NOMO-1 treated with dmso at 0.1 percent for 144 hours (cell line): ENCODE measurements at regions not wholly inside any gene's neighbourhood (a gene's known extent, or its start where the extent isn't known, plus 50 kb on each side); places are given as distances from the start of the nearest gene placed in this dataset.
"Not testable (repeated sequence)": the region's sequence is repeated elsewhere in the genome, so short reads cannot be mapped to it uniquely, and the experiment has no call there.

Experiments used
- DNase-seq: peaks from one replicate; lab custom pipeline; 2025; ENCODE audit not compliant: unreplicated experiment; lab: John Stamatoyannopoulos, UW

DNA sequence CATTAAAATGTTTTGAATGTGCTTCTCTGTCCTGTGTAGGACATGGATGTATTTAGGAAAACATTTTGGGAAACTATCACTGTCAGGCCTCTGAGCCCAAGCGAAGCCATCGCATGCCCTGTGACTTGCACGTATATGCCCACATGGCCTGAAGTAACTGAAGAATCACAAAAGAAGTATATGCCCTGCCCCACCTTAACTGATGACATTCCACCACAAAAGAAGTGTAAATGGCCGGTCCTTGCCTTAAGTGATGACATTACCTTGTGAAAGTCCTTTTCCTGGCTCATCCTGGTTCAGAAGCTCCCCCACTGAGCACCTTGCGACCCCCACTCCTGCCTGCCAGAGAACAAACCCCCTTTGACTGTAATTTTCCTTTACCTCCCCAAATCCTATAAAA lies 191.1 kb upstream of the MEIS1 start:
- DNase-seq, result not testable (repeated sequence)

DNA sequence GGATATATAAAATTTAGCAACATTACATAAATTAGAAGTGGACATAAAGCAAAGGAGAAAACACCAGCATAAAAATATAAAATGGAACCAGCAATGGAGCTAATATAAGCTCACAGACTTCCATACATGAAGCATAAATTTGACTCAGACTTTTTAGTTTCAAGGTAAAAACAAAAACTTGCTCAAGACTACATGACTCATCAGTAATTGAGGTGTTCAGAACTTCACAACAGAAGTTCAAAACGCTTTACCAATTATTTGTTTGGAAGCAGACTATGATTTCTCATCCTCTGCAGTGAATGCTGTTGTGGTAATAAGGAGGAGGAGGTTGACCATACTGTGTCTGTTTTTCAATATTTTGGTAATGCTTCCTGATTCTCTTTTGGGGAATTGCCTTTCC lies 192.0 kb upstream of the MEIS1 start:
- not testable (repeated sequence) for DNase-seq

DNA sequence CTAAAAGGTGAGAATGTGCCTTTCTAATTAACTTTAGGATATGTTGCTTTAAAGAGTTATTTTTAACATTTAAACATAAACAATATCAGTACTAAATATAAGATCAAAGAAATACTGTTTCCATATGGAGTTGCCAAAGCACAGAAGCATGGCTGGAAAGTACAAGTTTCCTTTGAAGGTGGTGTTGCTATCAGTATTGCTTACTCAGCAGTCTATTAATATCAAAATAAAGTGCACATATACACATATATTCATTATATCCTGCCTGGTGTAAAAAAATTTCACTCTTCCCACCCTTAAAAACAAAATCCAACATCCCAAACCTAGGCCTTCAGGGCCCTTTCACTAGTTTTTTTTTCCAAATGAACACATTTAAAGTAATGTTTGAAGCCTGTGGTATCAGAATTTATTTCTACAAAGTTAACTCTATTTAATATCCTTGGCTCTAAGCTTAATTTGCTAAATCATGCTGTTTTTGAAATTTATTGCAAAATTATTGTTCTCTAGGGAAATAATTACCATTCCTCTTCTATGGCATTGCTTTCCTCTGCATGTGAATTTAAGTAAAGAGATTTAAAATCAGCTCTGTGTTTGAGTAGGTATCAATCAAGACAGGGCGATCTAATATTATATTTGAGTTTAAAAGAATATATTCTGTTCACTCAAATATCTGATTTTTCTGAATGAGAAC lies 192.7 kb upstream of the MEIS1 start:
- DNase-seq, result no peak

DNA sequence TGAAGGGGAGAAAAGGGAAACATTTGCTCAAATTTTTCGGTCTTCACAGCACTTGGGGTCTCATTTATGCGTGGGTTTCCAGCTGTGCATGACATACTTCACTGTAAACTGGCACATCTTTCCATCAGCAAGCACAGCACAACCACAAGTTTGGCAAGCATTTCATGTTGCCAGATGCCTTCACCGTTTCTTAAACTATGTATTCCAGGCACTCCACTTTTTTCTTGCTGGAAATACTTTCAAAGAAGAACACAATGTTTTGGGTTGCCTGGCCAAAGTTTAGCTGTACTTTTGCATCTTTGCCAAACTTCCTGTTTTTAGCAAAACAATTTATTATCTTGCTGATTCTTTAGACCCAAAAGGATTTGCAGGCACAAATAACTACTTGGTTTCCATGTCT lies 194.6 kb upstream of the MEIS1 start:
- DNase-seq, result no peak

DNA sequence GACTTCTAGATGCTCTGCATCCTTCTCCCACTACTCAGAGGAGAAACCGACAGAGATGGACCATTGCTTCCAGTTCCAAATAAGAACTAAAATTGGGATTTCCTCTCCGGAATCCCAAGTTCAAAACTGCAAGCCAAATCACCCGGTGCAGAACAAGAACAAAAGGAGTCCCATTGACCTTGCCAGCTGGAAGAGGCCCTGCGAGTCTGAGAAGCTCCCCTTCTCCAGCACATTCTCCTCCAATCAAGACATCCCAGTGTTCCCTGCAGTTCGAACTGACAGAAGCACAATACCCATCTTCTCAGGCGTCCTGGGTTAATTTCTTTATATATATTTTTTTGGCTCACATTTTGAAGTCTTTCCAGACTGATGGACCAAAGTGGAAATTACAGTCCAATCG lies 195.3 kb upstream of the MEIS1 start:
- no peak for DNase-seq

DNA sequence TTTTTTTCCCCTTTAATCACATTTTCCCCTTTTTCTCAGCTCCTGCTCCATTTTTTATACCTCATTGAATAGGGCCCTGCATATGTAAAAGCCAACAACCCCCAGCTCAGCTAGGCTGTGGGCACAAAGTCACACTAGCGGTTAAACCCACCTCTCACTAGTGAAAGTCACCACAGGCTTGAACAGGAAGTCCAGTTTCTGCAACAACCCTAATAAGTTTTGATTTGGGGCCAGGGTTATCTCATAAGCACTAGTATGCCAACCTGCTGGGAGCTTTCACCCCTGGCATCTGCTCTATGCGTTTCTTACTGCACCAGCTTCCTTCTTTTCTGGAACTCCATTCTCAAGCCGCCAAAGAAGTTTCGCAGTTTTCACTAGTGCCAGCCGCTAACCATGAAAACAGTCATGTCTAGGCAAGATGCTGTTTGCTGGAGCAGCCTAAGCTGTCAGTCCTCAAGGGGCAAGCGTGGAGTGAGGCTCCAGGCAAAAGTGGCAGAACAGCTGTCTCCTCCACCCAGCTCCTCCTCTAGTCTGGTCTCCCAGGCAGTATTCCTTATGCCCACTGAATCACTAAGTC lies 197.0 kb upstream of the MEIS1 start:
- no peak for DNase-seq

- DNase-seq, result no peak
Observed at GRCh38 chr2:66236816-66237802, 197.8 kb upstream of the MEIS1 start.

DNA sequence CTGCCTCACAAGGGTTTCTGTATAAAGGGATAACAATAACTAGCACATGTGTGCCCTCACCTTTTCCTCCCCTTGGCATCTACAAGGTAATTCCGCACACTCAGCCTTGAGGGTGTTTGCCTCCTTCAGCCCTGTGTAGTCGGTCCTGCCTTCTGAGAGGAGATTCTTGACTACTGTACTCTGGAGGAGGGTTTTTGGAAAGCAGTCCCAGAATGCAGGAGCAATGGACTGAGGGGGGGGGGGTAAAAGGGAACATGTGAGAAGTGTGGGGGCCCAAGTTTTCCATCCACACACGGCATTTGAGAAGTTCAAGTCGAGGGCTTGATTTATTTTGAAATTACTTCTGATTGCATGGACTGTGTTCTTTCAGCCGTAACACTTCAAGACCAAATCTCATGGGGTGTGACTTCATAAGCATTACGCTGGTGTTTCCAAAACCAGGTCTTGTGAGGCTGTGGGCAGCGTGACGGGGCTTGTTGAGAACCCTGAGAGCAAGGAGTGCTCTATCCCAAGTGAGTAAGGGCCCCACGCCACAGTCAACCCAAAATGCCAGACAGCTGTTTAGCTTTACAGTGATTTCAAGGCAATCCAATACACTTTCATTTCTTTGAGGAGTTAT lies 198.7 kb upstream of the MEIS1 start:
- no peak for DNase-seq

DNA sequence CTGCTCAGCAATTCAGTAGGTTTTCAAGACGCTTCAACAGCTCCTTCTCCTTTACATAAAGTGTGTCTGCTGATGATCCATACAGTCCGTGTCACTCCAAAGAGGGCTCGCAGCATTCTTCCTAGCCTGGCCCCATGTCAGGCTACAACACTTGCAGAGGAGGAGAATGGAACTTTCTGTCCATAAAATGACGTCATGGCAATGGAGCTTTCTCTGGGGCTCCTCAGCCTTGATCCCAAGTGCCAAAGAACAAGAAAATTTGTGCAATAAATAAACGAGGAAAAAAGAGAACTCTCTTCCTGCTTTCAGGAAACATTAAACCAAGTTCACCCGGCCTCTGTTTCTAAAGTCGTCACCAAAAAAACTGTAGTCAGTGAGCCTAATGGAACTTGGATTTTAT lies 199.5 kb upstream of the MEIS1 start:
- no peak for DNase-seq

DNA sequence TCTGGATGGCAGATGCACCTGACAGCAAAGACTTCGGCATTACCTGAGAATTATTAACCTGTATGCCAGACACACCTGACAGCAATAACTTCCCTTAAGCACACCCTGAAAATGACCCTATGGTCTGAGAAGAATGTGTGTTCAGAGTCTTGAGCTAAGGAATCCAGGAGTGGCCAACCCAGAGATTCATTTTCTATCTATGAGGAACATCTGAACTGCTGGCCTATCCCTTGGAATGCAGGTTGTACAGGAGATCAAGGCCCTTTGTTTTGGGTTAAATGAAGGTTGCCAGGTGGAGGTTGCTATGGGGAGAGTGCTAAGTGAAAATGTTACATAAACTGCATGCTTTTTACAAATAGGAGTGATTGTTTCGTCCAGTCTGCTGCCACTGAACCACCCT lies 200.9 kb upstream of the MEIS1 start:
- DNase-seq, result no peak

- DNase-seq, result no peak
Observed at GRCh38 chr2:66228128-66228547, 206.8 kb upstream of the MEIS1 start.

- DNase-seq, result no peak
Observed at GRCh38 chr2:66217039-66217585, 217.8 kb upstream of the MEIS1 start.

GRCh38 chr2:66212749-66213148 lies 222.2 kb upstream of the MEIS1 start:
- no peak for DNase-seq

- DNase-seq, result no peak
Observed at GRCh38 chr2:66202586-66202985, 232.3 kb upstream of the MEIS1 start.

DNA sequence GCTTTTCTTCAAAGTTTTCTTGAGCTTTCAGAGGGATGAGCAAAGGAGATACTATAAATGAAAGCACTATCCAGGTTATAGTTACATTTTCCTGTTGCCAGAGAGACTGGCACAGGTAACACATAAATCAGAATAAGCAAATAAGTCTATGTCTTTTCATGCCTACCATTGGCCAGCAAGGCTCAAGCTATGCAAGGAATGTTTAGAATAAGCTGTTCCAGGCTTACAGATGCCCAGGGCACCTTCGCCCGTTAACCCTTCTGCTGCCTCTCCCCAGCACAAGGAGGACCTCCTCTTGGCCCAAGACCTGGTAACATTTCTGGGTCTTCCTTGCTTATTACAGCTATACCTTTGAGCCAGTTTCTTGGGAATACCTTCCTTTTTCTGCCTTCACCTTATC lies 233.7 kb upstream of the MEIS1 start:
- no peak for DNase-seq

- no peak for DNase-seq
Observed at GRCh38 chr2:66198873-66199272, 236.1 kb upstream of the MEIS1 start.

DNA sequence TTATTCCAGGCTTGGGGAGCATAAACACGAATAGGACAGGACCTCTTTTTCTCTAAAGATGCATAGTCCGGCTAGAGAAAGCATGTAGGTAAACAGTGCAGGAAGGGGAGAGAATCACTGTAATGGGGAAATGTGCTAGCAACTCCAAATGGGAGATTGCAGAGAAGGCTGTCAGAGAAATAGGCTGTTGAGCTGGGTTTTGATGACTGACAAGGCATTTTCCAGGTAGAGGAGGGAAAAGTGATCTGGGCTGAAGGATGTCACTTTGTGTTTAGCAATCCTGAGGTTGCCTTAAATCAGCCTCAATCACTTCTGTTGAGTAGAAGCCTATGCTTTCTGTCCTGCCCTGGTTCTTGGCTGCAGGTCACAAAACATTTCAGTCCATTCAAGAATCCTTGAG lies 242.0 kb upstream of the MEIS1 start:
- no peak for DNase-seq

- no peak for DNase-seq
Observed at GRCh38 chr2:66191311-66191710, 243.6 kb upstream of the MEIS1 start.

GRCh38 chr2:66189553-66189952 lies 245.4 kb upstream of the MEIS1 start:
- DNase-seq, result no peak

- no peak for DNase-seq
Observed at GRCh38 chr2:66186537-66186936, 248.4 kb upstream of the MEIS1 start.

- no peak for DNase-seq
Observed at GRCh38 chr2:66185497-66186054, 249.3 kb upstream of the MEIS1 start.
